ENCODE measurements at regions not wholly inside any gene's neighbourhood (a gene's known extent, or its start where the extent isn't known, plus 50 kb on each side); places are given as distances from the start of the nearest gene placed in this dataset.

GRCh38 chr10:104587751-104588150 lies 53.3 kb upstream of the SORCS3 start:
- no peaks in the 10 kb centered on the region for H3K36me3 Mint-ChIP-seq (ENCODE audit: unreplicated experiment)
- H3K4me3 Mint-ChIP-seq (ENCODE audit: unreplicated experiment), result no peak overlapping the region
- no peaks in the 10 kb centered on the region for H3K4me1 Mint-ChIP-seq (ENCODE audit: unreplicated experiment)
- DNase-seq (ENCODE audit: extremely low spot score, unreplicated experiment), result no peak
- H3K27ac Mint-ChIP-seq (ENCODE audit: unreplicated experiment), result no peak overlapping the region
- H3K27me3 Mint-ChIP-seq (ENCODE audit: unreplicated experiment), result no peaks in the 10 kb centered on the region
- TF ChIP-seq CTCF (IDR thresholded peaks at IDR 0.05), result no peak
- H3K9me3 Mint-ChIP-seq (ENCODE audit: unreplicated experiment), result peaks cover 4% of the 10 kb centered on the region

- Mint-ChIP-seq H3K4me1 (ENCODE audit: unreplicated experiment) (no peaks in the 10 kb centered on the region), H3K27ac (ENCODE audit: unreplicated experiment) (no peak overlapping the region), H3K36me3 (ENCODE audit: unreplicated experiment) (no peaks in the 10 kb centered on the region), H3K27me3 (ENCODE audit: unreplicated experiment) (no peaks in the 10 kb centered on the region), H3K9me3 (ENCODE audit: unreplicated experiment) (no peaks in the 10 kb centered on the region), H3K4me3 (ENCODE audit: unreplicated experiment) (no peak overlapping the region)
- no peak for TF ChIP-seq CTCF (IDR thresholded peaks at IDR 0.05)
- no peak for DNase-seq (ENCODE audit: extremely low spot score, unreplicated experiment)
Measured at GRCh38 chr10:104589431-104589830, 51.7 kb upstream of the SORCS3 start.

- H3K36me3 Mint-ChIP-seq (ENCODE audit: unreplicated experiment), result no peaks in the 10 kb centered on the region
- H3K4me3 Mint-ChIP-seq (ENCODE audit: unreplicated experiment), result no peak overlapping the region
- H3K4me1 Mint-ChIP-seq (ENCODE audit: unreplicated experiment), result no peaks in the 10 kb centered on the region
- no peak for DNase-seq (ENCODE audit: extremely low spot score, unreplicated experiment)
- H3K27ac Mint-ChIP-seq (ENCODE audit: unreplicated experiment), result no peak overlapping the region
- H3K9me3 Mint-ChIP-seq (ENCODE audit: unreplicated experiment), result no peaks in the 10 kb centered on the region
- TF ChIP-seq CTCF (IDR thresholded peaks at IDR 0.05), result no peak
- no peaks in the 10 kb centered on the region for H3K27me3 Mint-ChIP-seq (ENCODE audit: unreplicated experiment)
Measured at GRCh38 chr10:104589871-104590270, 51.2 kb upstream of the SORCS3 start.
